CD4-positive, alpha-beta T cell treated with Interleukin-4 for 4 hours (primary cell): ENCODE measurements at regions not wholly inside any gene's neighbourhood (a gene's known extent, or its start where the extent isn't known, plus 50 kb on each side); places are given as distances from the start of the nearest gene placed in this dataset.

Source experiments
- DNase-seq: peaks from one replicate; pipeline ENCODE4 v3.0.0-alpha.2; 2020

GRCh38 chr18:71707400-71707799, 836.7 kb downstream of the CBLN2 start:
- DNase-seq, result no peak

GRCh38 chr18:71689416-71690160, 854.6 kb downstream of the CBLN2 start:
- DNase-seq, result no peak

- DNase-seq, result no peak
These were observed 861.6 kb downstream of the CBLN2 start for GRCh38 chr18:71682591-71682990.

- DNase-seq, result no peak
These were observed 866.0 kb downstream of the CBLN2 start for GRCh38 chr18:71678144-71678543.

GRCh38 chr18:71673954-71674353, 870.2 kb downstream of the CBLN2 start:
- no peak for DNase-seq

- DNase-seq, result no peak
These were observed 870.6 kb downstream of the CBLN2 start for GRCh38 chr18:71673498-71673897.

GRCh38 chr18:71666481-71666880, 877.7 kb downstream of the CBLN2 start:
- DNase-seq, result no peak

GRCh38 chr18:71665131-71665530, 879.0 kb downstream of the CBLN2 start:
- DNase-seq, result no peak

- DNase-seq, result no peak
These were observed 900.3 kb downstream of the CBLN2 start for GRCh38 chr18:71643822-71644221.

GRCh38 chr18:71630696-71631095, 913.4 kb downstream of the CBLN2 start:
- DNase-seq, result no peak

- DNase-seq, result no peak
These were observed 918.5 kb downstream of the CBLN2 start for GRCh38 chr18:71625556-71626090.

- no peak for DNase-seq
These were observed 945.8 kb downstream of the CBLN2 start for GRCh38 chr18:71598374-71598773.

GRCh38 chr18:71597219-71597618, 946.9 kb downstream of the CBLN2 start:
- no peak for DNase-seq

- no peak for DNase-seq
These were observed 960.9 kb downstream of the CBLN2 start for GRCh38 chr18:71583252-71583651.

- no peak for DNase-seq
These were observed 989.5 kb downstream of the CBLN2 start for GRCh38 chr18:71554686-71555085.

- DNase-seq, result no peak
These were observed 1002.5 kb downstream of the CBLN2 start for GRCh38 chr18:71541643-71542042.

GRCh38 chr18:71529703-71530303, 1014.3 kb downstream of the CBLN2 start:
- DNase-seq, result no peak

GRCh38 chr18:71523483-71524435, 1020.4 kb downstream of the CBLN2 start:
- DNase-seq, result no peak

GRCh38 chr18:71505526-71505925, 1038.6 kb downstream of the CBLN2 start:
- DNase-seq, result no peak

GRCh38 chr18:71503222-71503621, 1040.9 kb downstream of the CBLN2 start:
- DNase-seq, result no peak

- DNase-seq, result no peak
These were observed 1058.5 kb downstream of the CBLN2 start for GRCh38 chr18:71485611-71486010.

- no peak for DNase-seq
These were observed 1072.0 kb downstream of the CBLN2 start for GRCh38 chr18:71471963-71472725.

- DNase-seq, result no peak
These were observed 1087.9 kb downstream of the CBLN2 start for GRCh38 chr18:71456206-71456605.
